Spleen (tissue), 11 donors: ENCODE measurements at regions not wholly inside any gene's neighbourhood (a gene's known extent, or its start where the extent isn't known, plus 50 kb on each side); places are given as distances from the start of the nearest gene placed in this dataset.
"Not testable (repeated sequence)": the region's sequence is repeated elsewhere in the genome, so short reads cannot be mapped to it uniquely, and the experiment has no call there.

Source experiments
- DNase-seq: peaks from one replicate; pipeline ENCODE4 v3.0.0-alpha.2; 2020
- H3K27ac ChIP-seq, 8 donors: fragments of 200-600 bp; sonication (generic) in 7 of 8; 1 replicate in 4 of 8; 2 replicates in 4 of 8; pipeline versions ENCODE4 v1.5.0 to v1.8.0; 2016 to 2021; ENCODE audit warnings: inconsistent platforms in 4 of 8, mild to moderate bottlenecking in 4 of 8, moderate library complexity in 1 of 8
- H3K27me3 ChIP-seq, 7 donors: fragments of 200-600 bp; sonication (generic) in 6 of 7; replicated peaks in 1 of 7; 1 replicate in 4 of 7; 2 replicates in 3 of 7; pipeline versions ENCODE4 v1.5.0 to v1.8.0; 2016 to 2021; ENCODE audit warnings: inconsistent platforms in 3 of 7, mild to moderate bottlenecking in 1 of 7
- H3K36me3 ChIP-seq, 6 donors: fragments of 200-600 bp; sonication (generic) in 5 of 6; 1 replicate in 4 of 6; 2 replicates in 2 of 6; pipeline versions ENCODE4 v1.5.0 to v1.8.0; 2016 to 2021; ENCODE audit warnings: inconsistent platforms in 2 of 6
- H3K4me1 ChIP-seq, 6 donors: fragments of 200-600 bp; sonication (generic) in 5 of 6; 1 replicate in 3 of 6; 2 replicates in 3 of 6; pipeline versions ENCODE4 v1.5.0 to v1.8.0; 2016 to 2021; ENCODE audit warnings: inconsistent platforms in 3 of 6
- H3K4me3 ChIP-seq, 8 donors: fragments of 200-600 bp; sonication (generic) in 7 of 8; 1 replicate in 4 of 8; 2 replicates in 4 of 8; pipeline versions ENCODE4 v1.5.0 to v1.8.0; 2016 to 2021; ENCODE audit warnings: inconsistent platforms in 4 of 8, mild to moderate bottlenecking in 4 of 8, moderate library complexity in 2 of 8
- H3K9me3 ChIP-seq, 8 donors: fragments of 200-600 bp; sonication (generic) in 7 of 8; 1 replicate in 4 of 8; 2 replicates in 4 of 8; pipeline versions ENCODE4 v1.5.0 to v1.8.0; 2016 to 2021; ENCODE audit warnings: inconsistent platforms in 4 of 8
- CTCF ChIP-seq, 11 experiments: fragments of 200-600 bp in 7 of 11; fragments of 450-650 bp in 4 of 11; sonication (generic) in 4 of 11; IDR thresholded peaks in 8 of 11; conservative IDR thresholded peaks in 3 of 11; 1 replicate in 7 of 11; 2 replicates in 4 of 11; pipeline versions ENCODE4 v1.4.0 to v1.8.0; 2016 to 2021; ENCODE audit warnings: antibody characterized with exemption in 11 of 11, inconsistent platforms in 4 of 11, mild to moderate bottlenecking in 1 of 11
- POLR2A ChIP-seq, 3 donors: fragments of 450-650 bp; IDR thresholded peaks; one replicate each; pipeline ENCODE4 v1.5.1; 2017; ENCODE audit warnings: antibody characterized with exemption in 3 of 3, mild to moderate bottlenecking in 1 of 3
- POLR2AphosphoS5 ChIP-seq, 3 donors: sonication (generic); formaldehyde crosslinking; IDR thresholded peaks; one replicate each; pipeline ENCODE4 v1.5.1; 2017; ENCODE audit warnings: antibody characterized with exemption in 3 of 3
- WGBS, 5 donors: extraction: QIAGEN DNeasy Blood & Tissue Kit in 3 of 5; methylation state at CpG; one replicate each; pipeline versions ENCODE4 v1.1.5 to v1.1.7; 2013 to 2018; 5-methylcytosine and 5-hydroxymethylcytosine counted together
- intact Hi-C: fragments of 100-400 bp; cut with DNase I; formaldehyde crosslinking; loops from one replicate; pipeline ENCODE4 v1.15.0; 2023; ENCODE audit warnings: low total_unique reads
- donor health status: healthy with polysubstance abuse.
- donor health status: DM: no; HTN: no; CAD: no; lungs with moderate emphysema.
- donor health status: DM: no; HTN: no; CAD: no.
- donor health status: Bipolar disorder and iron deficiency.
- donor health status: healthy.
- donor health status: DM: no; HTN: no; CAD: no.
- donor health status: DM: yes; HTN: yes; CAD: no.

DNA sequence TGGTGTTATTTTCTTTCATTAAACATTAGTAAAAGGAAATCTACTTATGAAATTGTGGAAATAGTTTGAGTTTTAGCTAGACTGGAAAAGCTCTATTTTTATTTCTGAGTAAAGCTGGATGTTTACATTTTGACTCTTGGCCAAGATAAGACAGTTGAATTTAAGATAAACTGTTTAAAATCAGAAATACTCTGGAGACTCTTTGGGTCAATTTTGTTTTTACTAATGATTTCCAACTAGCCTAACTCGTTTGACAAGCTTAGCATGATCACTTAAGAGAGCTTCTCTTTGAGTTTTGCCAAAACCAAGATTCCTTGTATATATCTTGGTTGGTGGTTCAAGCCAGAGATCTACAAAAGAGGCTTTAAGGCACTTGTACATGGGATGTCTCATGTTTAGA lies 724.8 kb upstream of the LUZP2 start:
- DNase-seq = no peak
- peaks cover 0 to 32% (median 24%) of the 10 kb centered on the region in 8 donors for H3K9me3 ChIP-seq
- intact Hi-C loops = no loop called here
- TF ChIP-seq POLR2A (IDR thresholded peaks at IDR 0.05) = no peak
- no peak for TF ChIP-seq CTCF (IDR thresholded peaks at IDR 0.05 in 8 of 11, conservative IDR thresholded peaks at IDR 0.05 in 3 of 11)
- TF ChIP-seq POLR2AphosphoS5 (IDR thresholded peaks at IDR 0.05) = no peak
- no peak overlapping the region for H3K4me3 ChIP-seq
- no peaks in the 10 kb centered on the region for H3K4me1 ChIP-seq
- no peaks in the 10 kb centered on the region for H3K36me3 ChIP-seq
- H3K27ac ChIP-seq = no peak overlapping the region
- H3K27me3 ChIP-seq = no peaks in the 10 kb centered on the region
- WGBS, 5 donors = 16 to 47% (median 21%) methylated on average over 1 of the region's 1 CpG

GRCh38 chr11:23778971-23779370 lies 717.9 kb upstream of the LUZP2 start:
- no peak for DNase-seq
- H3K4me1 ChIP-seq = no peaks in the 10 kb centered on the region
- no peak for TF ChIP-seq POLR2A (IDR thresholded peaks at IDR 0.05)
- no peak for TF ChIP-seq POLR2AphosphoS5 (IDR thresholded peaks at IDR 0.05)
- no peak for TF ChIP-seq CTCF (IDR thresholded peaks at IDR 0.05 in 8 of 11, conservative IDR thresholded peaks at IDR 0.05 in 3 of 11)
- H3K36me3 ChIP-seq = no peaks in the 10 kb centered on the region
- intact Hi-C loops = no loop called here
- H3K9me3 ChIP-seq = no peaks in the 10 kb centered on the region
- H3K4me3 ChIP-seq = no peak overlapping the region
- 68 to 86% (median 86%) methylated on average over 1 of the region's 1 CpG for WGBS, 5 donors
- no peak overlapping the region for H3K27ac ChIP-seq
- no peaks in the 10 kb centered on the region for H3K27me3 ChIP-seq

DNA sequence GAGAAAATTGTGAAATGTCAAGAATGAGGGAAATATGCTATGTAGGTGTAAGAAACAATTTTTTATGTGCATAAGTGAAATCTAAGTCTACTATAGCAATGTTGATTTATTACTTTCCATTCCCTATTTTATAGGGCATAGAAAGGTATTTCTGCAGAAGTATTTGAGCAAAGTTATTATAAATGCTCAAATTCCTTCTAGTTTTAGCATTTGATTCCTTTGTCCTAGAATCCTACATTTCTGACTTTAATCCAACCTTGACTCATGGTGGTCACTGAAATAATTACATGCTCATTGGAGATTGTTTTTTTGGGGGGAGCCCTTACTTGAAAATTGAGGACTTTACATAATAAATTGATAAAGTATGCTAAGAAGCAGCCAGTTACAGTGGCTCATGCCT lies 716.6 kb upstream of the LUZP2 start:
- no peak overlapping the region for H3K4me3 ChIP-seq
- TF ChIP-seq POLR2AphosphoS5 (IDR thresholded peaks at IDR 0.05) = no peak
- no peak for TF ChIP-seq POLR2A (IDR thresholded peaks at IDR 0.05)
- TF ChIP-seq CTCF (IDR thresholded peaks at IDR 0.05 in 8 of 11, conservative IDR thresholded peaks at IDR 0.05 in 3 of 11) = no peak
- no peaks in the 10 kb centered on the region for H3K27me3 ChIP-seq
- peaks cover 0 to 9% (median 0%) of the 10 kb centered on the region in 8 donors for H3K9me3 ChIP-seq
- DNase-seq = no peak
- no peak overlapping the region for H3K27ac ChIP-seq
- intact Hi-C loops = no loop called here
- no peaks in the 10 kb centered on the region for H3K4me1 ChIP-seq
- H3K36me3 ChIP-seq = no peaks in the 10 kb centered on the region

GRCh38 chr11:23781803-23782560 lies 714.9 kb upstream of the LUZP2 start:
- intact Hi-C loops = no loop called here
- H3K27me3 ChIP-seq = no peaks in the 10 kb centered on the region
- no peak for DNase-seq
- H3K4me3 ChIP-seq = no peak overlapping the region
- no peaks in the 10 kb centered on the region for H3K36me3 ChIP-seq
- H3K4me1 ChIP-seq = no peaks in the 10 kb centered on the region
- 68 to 83% (median 72%) methylated on average over 4 of the region's 4 CpGs for WGBS, 5 donors
- H3K9me3 ChIP-seq = peaks cover 0 to 9% (median 0%) of the 10 kb centered on the region in 8 donors
- TF ChIP-seq POLR2A (IDR thresholded peaks at IDR 0.05) (no peak), POLR2AphosphoS5 (IDR thresholded peaks at IDR 0.05) (no peak), CTCF (IDR thresholded peaks at IDR 0.05 in 8 of 11, conservative IDR thresholded peaks at IDR 0.05 in 3 of 11) (no peak)
- no peak overlapping the region for H3K27ac ChIP-seq

GRCh38 chr11:23786974-23787373 lies 709.9 kb upstream of the LUZP2 start:
- peaks cover 0 to 19% (median 0%) of the 10 kb centered on the region in 8 donors for H3K9me3 ChIP-seq
- H3K4me3 ChIP-seq, intact Hi-C loops, DNase-seq, H3K27ac ChIP-seq, H3K36me3 ChIP-seq, H3K27me3 ChIP-seq, H3K4me1 ChIP-seq: not testable (repeated sequence)
- WGBS, 5 donors = 50 to 79% (median 61%) methylated on average over 1 of the region's 1 CpG
